Neural progenitor cell (in vitro differentiated cells): ENCODE measurements at regions not wholly inside any gene's neighbourhood (a gene's known extent, or its start where the extent isn't known, plus 50 kb on each side); places are given as distances from the start of the nearest gene placed in this dataset.
A peak's percentile ranks its signal among the peaks of the same experiment; 100 is the strongest.

Source experiments
- DNase-seq: peaks from one replicate; pipeline ENCODE4 v3.0.0-alpha.2; 2016; ENCODE audit warnings: low spot score
- H2AFZ ChIP-seq: fragments of 200-600 bp; sonication (generic); replicated peaks from 2 replicates; pipeline ENCODE4 v1.6.1; 2016; ENCODE audit warnings: antibody characterized with exemption
- H3F3A ChIP-seq: fragments of 200-600 bp; sonication (generic); 2 replicates; pipeline ENCODE4 v1.6.1; 2016; ENCODE audit warnings: antibody characterized with exemption, low read depth
- H3K27ac ChIP-seq: fragments of 200-600 bp; sonication (generic); 2 replicates; pipeline ENCODE4 v1.5.1; 2016; ENCODE audit warnings: mild to moderate bottlenecking
- H3K27me3 ChIP-seq: fragments of 200-600 bp; sonication (generic); 2 replicates; pipeline ENCODE4 v1.6.1; 2016; ENCODE audit warnings: mild to moderate bottlenecking, moderate library complexity
- H3K36me3 ChIP-seq: fragments of 200-600 bp; sonication (generic); 2 replicates; pipeline ENCODE4 v1.5.1; 2016
- H3K4me1 ChIP-seq: fragments of 200-600 bp; sonication (generic); 2 replicates; pipeline ENCODE4 v1.6.1; 2016; ENCODE audit warnings: mixed run types
- H3K4me2 ChIP-seq: fragments of 200-600 bp; sonication (generic); 2 replicates; pipeline ENCODE4 v1.6.1; 2016
- H3K4me3 ChIP-seq: fragments of 200-600 bp; sonication (generic); 2 replicates; pipeline ENCODE4 v1.5.1; 2016
- H3K79me2 ChIP-seq: fragments of 200-600 bp; sonication (generic); 2 replicates; pipeline ENCODE4 v1.6.1; 2016; ENCODE audit warnings: low read depth
- H3K9ac ChIP-seq: fragments of 200-600 bp; sonication (generic); 2 replicates; pipeline ENCODE4 v1.6.1; 2016
- H3K9me3 ChIP-seq: fragments of 200-600 bp; sonication (generic); 2 replicates; pipeline ENCODE4 v1.5.1; 2016; ENCODE audit warnings: low read depth
- H4K20me1 ChIP-seq: fragments of 200-600 bp; sonication (generic); 2 replicates; pipeline ENCODE4 v1.6.1; 2016; ENCODE audit warnings: low read depth
- H3K27ac Mint-ChIP-seq: 3 replicates; pipeline ENCODE4 v1.8.0; 2021; ENCODE audit warnings: mixed read lengths
- H3K27me3 Mint-ChIP-seq: 2 replicates; pipeline ENCODE4 v1.8.0; 2022; ENCODE audit warnings: low read depth, mild to moderate bottlenecking, inconsistent platforms, moderate library complexity, mixed read lengths; ENCODE audit not compliant: insufficient read depth
- H3K36me3 Mint-ChIP-seq: 3 replicates; pipeline ENCODE4 v1.8.0; 2021; ENCODE audit warnings: mixed read lengths
- H3K4me1 Mint-ChIP-seq: 3 replicates; pipeline ENCODE4 v1.8.0; 2021; ENCODE audit warnings: mixed read lengths
- H3K4me3 Mint-ChIP-seq: 3 replicates; pipeline ENCODE4 v1.8.0; 2021; ENCODE audit warnings: mild to moderate bottlenecking, moderate library complexity, mixed read lengths
- H3K9me3 Mint-ChIP-seq: 3 replicates; pipeline ENCODE4 v1.8.0; 2020; ENCODE audit warnings: mixed read lengths
- CTCF ChIP-seq: fragments of 200-600 bp; sonication (generic); IDR thresholded peaks from 2 replicates; pipeline ENCODE4 v1.5.1; 2017; ENCODE audit warnings: antibody characterized with exemption, mild to moderate bottlenecking
- EZH2 ChIP-seq: fragments of 200-600 bp; sonication (generic); IDR thresholded peaks from 2 replicates; pipeline ENCODE4 v1.6.1; 2017; ENCODE audit warnings: antibody characterized with exemption, mild to moderate bottlenecking, moderate library complexity
- EZH2phosphoT487 ChIP-seq: fragments of 200-600 bp; sonication (generic); IDR thresholded peaks from 2 replicates; pipeline ENCODE4 v1.6.1; 2017; ENCODE audit warnings: antibody characterized with exemption

GRCh38 chr12:73361864-73362230, 1089.7 kb downstream of the TRHDE start:
- Histone ChIP-seq H3F3A (no peaks in the 10 kb centered on the region), H3K36me3 (no peaks in the 10 kb centered on the region), H2AFZ (no peak overlapping the region), H4K20me1 (no peaks in the 10 kb centered on the region), H3K4me1 (peaks cover 5% of the 10 kb centered on the region), H3K4me3 (no peak overlapping the region), H3K79me2 (no peaks in the 10 kb centered on the region), H3K27ac (no peak overlapping the region), H3K4me2 (no peak overlapping the region), H3K27me3 (no peaks in the 10 kb centered on the region), H3K9ac (no peak overlapping the region), H3K9me3 (no peaks in the 10 kb centered on the region)
- no peak for DNase-seq
- Mint-ChIP-seq H3K27ac (peak overlapping the region; percentile 11), H3K27me3 (no peaks in the 10 kb centered on the region), H3K4me3 (no peak overlapping the region), H3K4me1 (peaks cover 23% of the 10 kb centered on the region), H3K9me3 (peaks cover 5% of the 10 kb centered on the region), H3K36me3 (peaks cover 2% of the 10 kb centered on the region)
- TF ChIP-seq EZH2, result no peak
- TF ChIP-seq EZH2phosphoT487, result no peak
- TF ChIP-seq CTCF, result no peak

- H3K9ac ChIP-seq, result no peak overlapping the region
- Mint-ChIP-seq H3K4me1 (peaks cover 23% of the 10 kb centered on the region), H3K27me3 (no peaks in the 10 kb centered on the region), H3K27ac (no peak overlapping the region), H3K4me3 (no peak overlapping the region), H3K36me3 (peaks cover 2% of the 10 kb centered on the region), H3K9me3 (no peaks in the 10 kb centered on the region)
- no peaks in the 10 kb centered on the region for H4K20me1 ChIP-seq
- no peak overlapping the region for H2AFZ ChIP-seq
- peaks cover 5% of the 10 kb centered on the region for H3K4me1 ChIP-seq
- no peak overlapping the region for H3K4me3 ChIP-seq
- no peaks in the 10 kb centered on the region for H3K36me3 ChIP-seq
- H3K27me3 ChIP-seq, result no peaks in the 10 kb centered on the region
- H3K9me3 ChIP-seq, result no peaks in the 10 kb centered on the region
- DNase-seq, result no peak
- TF ChIP-seq CTCF (no peak), EZH2 (no peak), EZH2phosphoT487 (no peak)
- H3F3A ChIP-seq, result no peaks in the 10 kb centered on the region
- no peak overlapping the region for H3K4me2 ChIP-seq
- no peak overlapping the region for H3K27ac ChIP-seq
- no peaks in the 10 kb centered on the region for H3K79me2 ChIP-seq
Measured at GRCh38 chr12:73362666-73363065, 1090.5 kb downstream of the TRHDE start.

- Mint-ChIP-seq H3K36me3 (no peaks in the 10 kb centered on the region), H3K4me3 (no peak overlapping the region), H3K4me1 (no peaks in the 10 kb centered on the region), H3K27me3 (no peaks in the 10 kb centered on the region), H3K9me3 (no peaks in the 10 kb centered on the region), H3K27ac (no peak overlapping the region)
- no peak for TF ChIP-seq CTCF
- no peak for TF ChIP-seq EZH2
- TF ChIP-seq EZH2phosphoT487, result no peak
- no peak overlapping the region for H3K4me2 ChIP-seq
- no peaks in the 10 kb centered on the region for H4K20me1 ChIP-seq
- no peaks in the 10 kb centered on the region for H3F3A ChIP-seq
- no peaks in the 10 kb centered on the region for H3K79me2 ChIP-seq
- no peak overlapping the region for H3K27ac ChIP-seq
- H3K9ac ChIP-seq, result no peak overlapping the region
- H3K9me3 ChIP-seq, result no peaks in the 10 kb centered on the region
- H3K27me3 ChIP-seq, result no peaks in the 10 kb centered on the region
- H3K36me3 ChIP-seq, result no peaks in the 10 kb centered on the region
- no peak for DNase-seq
- no peaks in the 10 kb centered on the region for H3K4me1 ChIP-seq
- no peak overlapping the region for H2AFZ ChIP-seq
- H3K4me3 ChIP-seq, result no peak overlapping the region
Measured at GRCh38 chr12:73372856-73373255, 1100.7 kb downstream of the TRHDE start.

- Mint-ChIP-seq H3K4me1 (no peaks in the 10 kb centered on the region), H3K4me3 (no peak overlapping the region), H3K36me3 (no peaks in the 10 kb centered on the region), H3K27me3 (no peaks in the 10 kb centered on the region), H3K9me3 (no peaks in the 10 kb centered on the region), H3K27ac (no peak overlapping the region)
- H3K9me3 ChIP-seq, result no peaks in the 10 kb centered on the region
- H3K9ac ChIP-seq, result no peak overlapping the region
- H3K27me3 ChIP-seq, result no peaks in the 10 kb centered on the region
- DNase-seq, result no peak
- H3K36me3 ChIP-seq, result no peaks in the 10 kb centered on the region
- H3F3A ChIP-seq, result no peaks in the 10 kb centered on the region
- H2AFZ ChIP-seq, result no peak overlapping the region
- no peaks in the 10 kb centered on the region for H4K20me1 ChIP-seq
- TF ChIP-seq EZH2phosphoT487 (no peak), EZH2 (no peak), CTCF (no peak)
- H3K79me2 ChIP-seq, result no peaks in the 10 kb centered on the region
- no peak overlapping the region for H3K4me3 ChIP-seq
- no peak overlapping the region for H3K27ac ChIP-seq
- H3K4me2 ChIP-seq, result no peak overlapping the region
- H3K4me1 ChIP-seq, result no peaks in the 10 kb centered on the region
Measured at GRCh38 chr12:73374360-73374759, 1102.2 kb downstream of the TRHDE start.
